ENCODE measurements at regions not wholly inside any gene's neighbourhood (a gene's known extent, or its start where the extent isn't known, plus 50 kb on each side); places are given as distances from the start of the nearest gene placed in this dataset.

DNA sequence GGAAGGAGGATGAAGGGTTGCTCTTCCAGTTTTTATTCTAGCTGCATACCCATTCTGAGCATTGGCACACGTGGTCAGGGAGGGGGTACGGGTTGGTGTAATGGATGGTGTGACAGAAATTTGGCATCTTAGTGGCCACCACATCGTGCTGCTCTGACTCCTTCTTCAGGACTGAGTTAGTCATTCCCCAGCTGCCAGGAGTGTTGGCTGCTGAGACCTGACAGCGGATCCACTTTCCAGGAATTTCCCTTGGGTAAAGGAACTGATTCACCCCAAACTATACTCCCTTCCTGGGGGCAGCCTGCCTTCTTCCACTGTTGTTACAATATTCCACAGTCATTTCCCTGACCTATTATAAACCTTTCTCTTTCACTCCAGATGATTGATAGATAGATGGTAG is 595.5 kb upstream of the KLHL1 start:
- no peaks in the 10 kb centered on the region for H3K9me3 ChIP-seq (ENCODE audit: insufficient read depth, low read length)

DNA sequence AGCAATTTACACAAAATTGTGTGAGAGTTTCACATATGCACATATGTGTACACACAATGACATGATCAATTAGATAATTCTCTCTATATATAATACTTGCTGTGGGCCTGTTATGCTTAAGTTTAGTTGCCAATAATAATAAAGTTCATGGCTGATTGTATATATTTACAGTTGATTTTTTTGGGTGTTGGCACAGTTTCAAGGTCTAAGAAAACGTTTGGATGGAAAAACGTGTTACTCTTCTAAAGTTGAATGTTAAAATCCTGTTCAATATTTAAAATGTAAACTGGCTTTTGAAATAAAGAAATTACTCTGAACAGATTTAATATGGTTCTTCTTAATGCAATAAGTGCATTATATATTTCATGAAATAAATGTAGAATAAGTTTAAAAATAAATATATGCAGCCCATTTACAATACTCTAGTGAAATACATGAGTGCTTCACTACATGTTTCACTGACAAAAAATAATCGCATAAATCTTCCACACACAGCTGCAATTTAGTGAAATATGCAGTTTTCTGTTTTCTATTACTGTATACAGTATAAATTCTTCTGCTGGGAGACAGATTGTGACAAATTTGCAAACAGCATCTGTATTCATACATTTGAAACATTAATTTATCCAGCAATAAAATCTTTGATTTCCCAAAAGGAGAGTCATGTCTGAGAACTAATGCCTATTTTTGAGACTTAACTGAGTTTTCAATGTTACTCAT is 586.9 kb upstream of the KLHL1 start:
- H3K4me1 ChIP-seq (ENCODE audit: insufficient read depth, insufficient read length): no peaks in the 10 kb centered on the region
- DNase-seq (ENCODE audit: low read depth, low spot score): no peak
- H3K4me3 ChIP-seq (ENCODE audit: insufficient read length, low read depth): no peak overlapping the region
- H3K27me3 ChIP-seq (ENCODE audit: insufficient read depth, insufficient read length): no peaks in the 10 kb centered on the region
- no peaks in the 10 kb centered on the region for H3K36me3 ChIP-seq (ENCODE audit: insufficient read depth, insufficient read length, low read length)
- H3K9ac ChIP-seq (ENCODE audit: insufficient read length, low read depth): no peak overlapping the region
- no peaks in the 10 kb centered on the region for H3K9me3 ChIP-seq (ENCODE audit: insufficient read depth, low read length)
- no peak for TF ChIP-seq ZNF274 (IDR thresholded peaks at IDR 0.05; ENCODE audit: low read depth, low read length)
- no peak for TF ChIP-seq YY1 (IDR thresholded peaks at IDR 0.05; ENCODE audit: insufficient read depth, insufficient read length)
- TF ChIP-seq SUZ12 (IDR thresholded peaks at IDR 0.05; ENCODE audit: extremely low read depth, insufficient read depth, insufficient read length): no peak

More for the DNA sequence above, 595.5 kb upstream of the KLHL1 start:
- no peak for DNase-seq (ENCODE audit: low read depth, low spot score)
- Histone ChIP-seq H3K27me3 (ENCODE audit: insufficient read depth, insufficient read length) (no peaks in the 10 kb centered on the region), H3K36me3 (ENCODE audit: insufficient read depth, insufficient read length, low read length) (no peaks in the 10 kb centered on the region), H3K4me1 (ENCODE audit: insufficient read depth, insufficient read length) (no peaks in the 10 kb centered on the region), H3K9ac (ENCODE audit: insufficient read length, low read depth) (no peak overlapping the region), H3K4me3 (ENCODE audit: insufficient read length, low read depth) (no peak overlapping the region)
- TF ChIP-seq YY1 (IDR thresholded peaks at IDR 0.05; ENCODE audit: insufficient read depth, insufficient read length) (no peak), SUZ12 (IDR thresholded peaks at IDR 0.05; ENCODE audit: extremely low read depth, insufficient read depth, insufficient read length) (no peak), ZNF274 (IDR thresholded peaks at IDR 0.05; ENCODE audit: low read depth, low read length) (no peak)

DNA sequence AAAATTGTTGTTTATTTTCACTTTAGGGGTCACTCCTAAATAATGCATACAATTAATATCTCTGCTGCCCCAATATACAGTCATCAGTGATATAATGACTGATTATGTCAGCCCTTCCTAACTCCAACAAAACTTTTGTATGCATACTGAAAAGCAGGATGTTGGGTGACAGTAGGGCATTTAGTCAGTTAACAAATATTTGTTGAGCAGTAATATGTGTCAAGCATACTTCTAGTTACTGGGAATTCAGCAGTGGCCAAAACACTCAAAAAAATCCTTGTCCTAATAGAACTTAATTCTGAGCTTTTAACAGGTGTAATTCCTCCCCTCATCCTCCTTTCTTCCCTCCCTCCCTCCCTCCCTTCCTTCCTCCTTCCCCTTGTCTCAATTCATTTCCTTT is 560.7 kb upstream of the KLHL1 start:
- no peaks in the 10 kb centered on the region for H3K36me3 ChIP-seq (ENCODE audit: insufficient read depth, insufficient read length, low read length)
- TF ChIP-seq SUZ12 (IDR thresholded peaks at IDR 0.05; ENCODE audit: extremely low read depth, insufficient read depth, insufficient read length): no peak
- TF ChIP-seq ZNF274 (IDR thresholded peaks at IDR 0.05; ENCODE audit: low read depth, low read length): no peak
- no peak for TF ChIP-seq YY1 (IDR thresholded peaks at IDR 0.05; ENCODE audit: insufficient read depth, insufficient read length)
- DNase-seq (ENCODE audit: low read depth, low spot score): no peak

DNA sequence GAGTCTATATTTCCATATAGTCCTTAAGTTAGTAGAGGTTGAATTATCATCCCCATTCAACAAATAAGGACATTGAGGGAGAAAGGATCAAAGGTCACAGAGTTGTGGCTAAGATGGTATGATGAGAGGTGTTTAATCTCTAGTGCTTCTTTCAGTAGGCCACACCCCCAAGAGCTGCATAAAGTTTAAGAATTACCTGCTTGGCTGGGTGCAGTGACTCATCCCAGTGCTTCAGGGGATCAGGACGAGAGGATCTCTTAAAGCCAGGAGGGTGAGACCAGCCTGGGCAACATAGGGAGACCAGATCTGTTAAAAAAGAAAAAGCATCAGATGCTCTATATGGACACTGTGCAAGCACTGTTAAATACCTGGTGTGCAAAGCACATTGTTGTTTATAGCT is 560.0 kb upstream of the KLHL1 start:
- peak; percentile 11 for DNase-seq (ENCODE audit: low read depth, low spot score)
- H3K4me3 ChIP-seq (ENCODE audit: insufficient read length, low read depth): no peak overlapping the region
- TF ChIP-seq SUZ12 (IDR thresholded peaks at IDR 0.05; ENCODE audit: extremely low read depth, insufficient read depth, insufficient read length) (no peak), ZNF274 (IDR thresholded peaks at IDR 0.05; ENCODE audit: low read depth, low read length) (no peak)
- H3K4me1 ChIP-seq (ENCODE audit: insufficient read depth, insufficient read length): no peaks in the 10 kb centered on the region
- H3K9me3 ChIP-seq (ENCODE audit: insufficient read depth, low read length): no peaks in the 10 kb centered on the region
- no peaks in the 10 kb centered on the region for H3K27me3 ChIP-seq (ENCODE audit: insufficient read depth, insufficient read length)
- H3K36me3 ChIP-seq (ENCODE audit: insufficient read depth, insufficient read length, low read length): no peaks in the 10 kb centered on the region
- H3K9ac ChIP-seq (ENCODE audit: insufficient read length, low read depth): no peak overlapping the region

More for the DNA sequence above, 560.7 kb upstream of the KLHL1 start:
- no peak overlapping the region for H3K4me3 ChIP-seq (ENCODE audit: insufficient read length, low read depth)
- no peaks in the 10 kb centered on the region for H3K27me3 ChIP-seq (ENCODE audit: insufficient read depth, insufficient read length)
- H3K9ac ChIP-seq (ENCODE audit: insufficient read length, low read depth): no peak overlapping the region
- H3K4me1 ChIP-seq (ENCODE audit: insufficient read depth, insufficient read length): no peaks in the 10 kb centered on the region
- no peaks in the 10 kb centered on the region for H3K9me3 ChIP-seq (ENCODE audit: insufficient read depth, low read length)

DNA sequence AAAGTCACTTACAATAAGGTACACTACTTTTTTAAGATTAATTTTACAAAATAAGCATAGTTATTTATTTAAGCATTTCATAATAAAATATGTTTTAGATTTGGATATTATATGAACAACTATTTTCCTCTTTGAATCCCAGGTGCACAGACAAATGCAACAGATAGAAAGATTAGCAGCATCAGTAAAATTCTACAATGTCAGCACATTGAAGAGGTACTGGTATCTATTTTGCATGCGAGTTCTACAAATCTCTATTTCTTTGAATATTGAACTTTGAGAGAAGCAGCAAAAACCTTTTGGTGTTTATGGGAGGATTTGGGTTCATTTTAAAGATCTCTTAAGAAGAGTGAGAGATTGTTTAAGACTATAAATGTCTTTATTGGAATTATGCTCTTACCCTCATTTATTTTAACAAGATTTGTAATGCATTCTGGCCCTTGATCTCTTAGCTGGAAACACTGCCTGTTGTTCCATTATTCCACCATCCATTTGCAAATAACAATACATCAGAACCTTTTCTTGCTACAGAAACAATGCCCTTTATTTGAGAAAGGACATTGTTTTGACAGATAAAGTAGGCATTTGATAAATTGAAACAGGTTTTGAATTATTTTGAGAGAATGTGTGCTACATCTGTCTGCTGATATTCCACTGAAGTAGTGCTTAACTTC is 558.8 kb upstream of the KLHL1 start:
- no peak for DNase-seq (ENCODE audit: low read depth, low spot score)
- H3K4me1 ChIP-seq (ENCODE audit: insufficient read depth, insufficient read length): no peaks in the 10 kb centered on the region
- no peak for TF ChIP-seq SUZ12 (IDR thresholded peaks at IDR 0.05; ENCODE audit: extremely low read depth, insufficient read depth, insufficient read length)
- TF ChIP-seq YY1 (IDR thresholded peaks at IDR 0.05; ENCODE audit: insufficient read depth, insufficient read length): no peak
- no peaks in the 10 kb centered on the region for H3K27me3 ChIP-seq (ENCODE audit: insufficient read depth, insufficient read length)
- H3K9ac ChIP-seq (ENCODE audit: insufficient read length, low read depth): no peak overlapping the region
- H3K36me3 ChIP-seq (ENCODE audit: insufficient read depth, insufficient read length, low read length): no peaks in the 10 kb centered on the region
- H3K9me3 ChIP-seq (ENCODE audit: insufficient read depth, low read length): no peaks in the 10 kb centered on the region
- no peak overlapping the region for H3K4me3 ChIP-seq (ENCODE audit: insufficient read length, low read depth)

DNA sequence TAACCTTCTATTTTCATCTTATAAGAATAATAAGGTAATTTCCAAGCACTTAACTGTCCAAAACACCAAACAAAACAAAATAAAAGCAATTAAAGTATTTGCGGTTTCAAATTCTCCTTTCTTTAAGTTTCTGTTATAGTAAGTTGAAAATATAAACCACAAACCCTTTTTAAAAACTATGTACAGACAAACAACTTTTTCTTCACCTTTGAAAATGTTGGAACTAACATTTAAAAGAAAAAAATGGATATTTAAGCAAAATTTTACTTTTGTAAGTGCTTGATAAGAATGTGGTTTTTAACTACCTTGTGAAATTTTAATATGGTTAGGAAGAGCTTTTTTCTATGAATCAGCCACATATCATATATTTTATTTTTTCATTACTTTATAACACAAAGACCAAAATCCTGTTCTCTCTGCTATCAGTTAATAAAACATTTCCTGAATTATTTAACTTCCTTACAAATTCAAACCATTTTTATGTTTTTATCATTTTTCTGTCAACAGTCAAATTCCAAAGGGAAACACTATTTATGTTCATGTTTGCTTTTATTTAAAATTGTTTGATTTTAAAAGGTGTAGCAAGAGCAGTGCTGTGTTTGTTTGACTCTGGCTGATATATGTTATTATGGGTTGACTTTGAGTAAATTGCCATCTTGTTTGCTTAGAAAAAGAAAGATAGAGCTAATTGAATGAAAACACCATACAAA is 554.1 kb upstream of the KLHL1 start:
- Histone ChIP-seq H3K9ac (ENCODE audit: insufficient read length, low read depth) (no peak overlapping the region), H3K36me3 (ENCODE audit: insufficient read depth, insufficient read length, low read length) (no peaks in the 10 kb centered on the region), H3K4me1 (ENCODE audit: insufficient read depth, insufficient read length) (no peaks in the 10 kb centered on the region), H3K27me3 (ENCODE audit: insufficient read depth, insufficient read length) (no peaks in the 10 kb centered on the region), H3K4me3 (ENCODE audit: insufficient read length, low read depth) (no peak overlapping the region), H3K9me3 (ENCODE audit: insufficient read depth, low read length) (no peaks in the 10 kb centered on the region)
- TF ChIP-seq SUZ12 (IDR thresholded peaks at IDR 0.05; ENCODE audit: extremely low read depth, insufficient read depth, insufficient read length) (no peak), YY1 (IDR thresholded peaks at IDR 0.05; ENCODE audit: insufficient read depth, insufficient read length) (no peak), ZNF274 (IDR thresholded peaks at IDR 0.05; ENCODE audit: low read depth, low read length) (no peak)
- no peak for DNase-seq (ENCODE audit: low read depth, low spot score)

DNA sequence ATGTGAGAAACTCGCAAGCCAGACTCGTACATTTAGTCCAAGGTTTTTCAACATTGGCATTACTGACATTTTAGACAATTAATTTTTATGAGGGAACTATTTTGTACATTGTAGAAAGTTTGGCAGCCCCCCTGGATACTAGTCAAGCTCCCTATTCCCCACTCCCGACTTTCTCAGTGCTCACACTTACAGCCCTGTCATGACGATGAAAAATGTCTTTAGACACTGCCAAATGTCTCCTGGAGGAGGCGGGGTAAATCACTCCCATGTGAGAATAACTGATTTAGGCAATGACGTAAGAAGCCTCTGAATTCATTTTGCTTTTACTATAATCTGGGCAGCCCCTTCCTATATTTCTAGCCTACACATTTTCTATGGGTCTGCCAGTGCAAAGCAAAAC is 535.8 kb upstream of the KLHL1 start:
- Histone ChIP-seq H3K9me3 (ENCODE audit: insufficient read depth, low read length) (no peaks in the 10 kb centered on the region), H3K4me1 (ENCODE audit: insufficient read depth, insufficient read length) (no peaks in the 10 kb centered on the region), H3K4me3 (ENCODE audit: insufficient read length, low read depth) (no peak overlapping the region), H3K27me3 (ENCODE audit: insufficient read depth, insufficient read length) (no peaks in the 10 kb centered on the region), H3K36me3 (ENCODE audit: insufficient read depth, insufficient read length, low read length) (no peaks in the 10 kb centered on the region), H3K9ac (ENCODE audit: insufficient read length, low read depth) (no peak overlapping the region)
- DNase-seq (ENCODE audit: low read depth, low spot score): no peak
- no peak for TF ChIP-seq YY1 (IDR thresholded peaks at IDR 0.05; ENCODE audit: insufficient read depth, insufficient read length)
- TF ChIP-seq ZNF274 (IDR thresholded peaks at IDR 0.05; ENCODE audit: low read depth, low read length): no peak
